ENCODE measurements at regions not wholly inside any gene's neighbourhood (a gene's known extent, or its start where the extent isn't known, plus 50 kb on each side); places are given as distances from the start of the nearest gene placed in this dataset.

DNA sequence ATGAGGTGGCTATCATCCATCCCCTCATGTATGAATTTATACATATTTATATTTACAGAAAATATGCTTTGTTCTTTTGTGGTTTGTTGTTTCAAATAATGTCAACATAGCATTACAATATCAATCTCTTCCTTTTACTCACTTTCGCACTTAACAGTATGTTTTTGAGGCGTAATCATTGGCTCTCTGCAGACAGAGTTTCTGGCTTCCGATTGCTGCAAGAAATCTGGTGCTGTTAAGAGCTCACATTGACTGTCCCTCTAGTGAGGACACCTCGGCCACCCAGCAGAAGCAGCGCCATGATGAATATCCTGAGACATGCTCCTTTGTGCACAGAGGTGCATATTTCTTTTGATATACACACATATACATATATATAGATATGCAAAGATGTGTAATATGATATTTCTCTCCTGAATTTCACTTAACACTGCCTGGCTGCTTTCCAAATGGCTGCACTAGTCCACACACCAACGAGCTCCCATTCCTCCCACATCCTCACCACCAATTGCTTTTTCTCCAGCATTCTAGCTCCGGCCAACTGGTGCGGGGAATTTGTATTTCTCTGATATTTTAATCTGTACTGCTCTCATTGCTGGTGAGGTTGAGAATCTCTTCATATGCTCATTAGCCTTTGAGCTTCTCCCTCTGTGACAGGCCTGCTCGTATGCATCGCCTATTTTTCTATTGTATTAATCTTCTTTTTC, 248.4 kb downstream of the SIPA1L2 start:
- no peak overlapping the region for H3K4me2 ChIP-seq (ENCODE audit: low read length)
- H3K9me3 ChIP-seq (ENCODE audit: control insufficient read depth, insufficient read depth, low read length), result no peaks in the 10 kb centered on the region
- no peaks in the 10 kb centered on the region for H3K4me1 ChIP-seq (ENCODE audit: control insufficient read depth, low read length)
- H3F3A ChIP-seq (ENCODE audit: control insufficient read depth, insufficient read depth), result no peaks in the 10 kb centered on the region
- H3K9me2 ChIP-seq (replicated peaks; ENCODE audit: control insufficient read depth, low read length), result no peaks in the 10 kb centered on the region
- H4K20me1 ChIP-seq (ENCODE audit: control insufficient read depth, insufficient read depth, low read depth, low read length), result no peaks in the 10 kb centered on the region
- no peak overlapping the region for H3K4me3 ChIP-seq (ENCODE audit: low read length)
- H3K27ac ChIP-seq (ENCODE audit: low read depth, low read length), result no peak overlapping the region
- H3K36me3 ChIP-seq (ENCODE audit: control insufficient read depth, low read length), result no peaks in the 10 kb centered on the region
- no peaks in the 10 kb centered on the region for H3K79me2 ChIP-seq (ENCODE audit: control insufficient read depth, low read length)
- TF ChIP-seq, protein P1, sequence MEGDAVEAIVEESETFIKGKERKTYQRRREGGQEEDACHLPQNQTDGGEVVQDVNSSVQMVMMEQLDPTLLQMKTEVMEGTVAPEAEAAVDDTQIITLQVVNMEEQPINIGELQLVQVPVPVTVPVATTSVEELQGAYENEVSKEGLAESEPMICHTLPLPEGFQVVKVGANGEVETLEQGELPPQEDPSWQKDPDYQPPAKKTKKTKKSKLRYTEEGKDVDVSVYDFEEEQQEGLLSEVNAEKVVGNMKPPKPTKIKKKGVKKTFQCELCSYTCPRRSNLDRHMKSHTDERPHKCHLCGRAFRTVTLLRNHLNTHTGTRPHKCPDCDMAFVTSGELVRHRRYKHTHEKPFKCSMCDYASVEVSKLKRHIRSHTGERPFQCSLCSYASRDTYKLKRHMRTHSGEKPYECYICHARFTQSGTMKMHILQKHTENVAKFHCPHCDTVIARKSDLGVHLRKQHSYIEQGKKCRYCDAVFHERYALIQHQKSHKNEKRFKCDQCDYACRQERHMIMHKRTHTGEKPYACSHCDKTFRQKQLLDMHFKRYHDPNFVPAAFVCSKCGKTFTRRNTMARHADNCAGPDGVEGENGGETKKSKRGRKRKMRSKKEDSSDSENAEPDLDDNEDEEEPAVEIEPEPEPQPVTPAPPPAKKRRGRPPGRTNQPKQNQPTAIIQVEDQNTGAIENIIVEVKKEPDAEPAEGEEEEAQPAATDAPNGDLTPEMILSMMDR (IDR thresholded peaks at IDR 0.05; ENCODE audit: low read depth, low read length, poor library complexity, severe bottlenecking), result no peak
- no peak for TF ChIP-seq EZH2phosphoT487 (IDR thresholded peaks at IDR 0.05; ENCODE audit: borderline replicate concordance, low read length)
- no peaks in the 10 kb centered on the region for H3K27me3 ChIP-seq (ENCODE audit: control insufficient read depth, low read length)

DNA sequence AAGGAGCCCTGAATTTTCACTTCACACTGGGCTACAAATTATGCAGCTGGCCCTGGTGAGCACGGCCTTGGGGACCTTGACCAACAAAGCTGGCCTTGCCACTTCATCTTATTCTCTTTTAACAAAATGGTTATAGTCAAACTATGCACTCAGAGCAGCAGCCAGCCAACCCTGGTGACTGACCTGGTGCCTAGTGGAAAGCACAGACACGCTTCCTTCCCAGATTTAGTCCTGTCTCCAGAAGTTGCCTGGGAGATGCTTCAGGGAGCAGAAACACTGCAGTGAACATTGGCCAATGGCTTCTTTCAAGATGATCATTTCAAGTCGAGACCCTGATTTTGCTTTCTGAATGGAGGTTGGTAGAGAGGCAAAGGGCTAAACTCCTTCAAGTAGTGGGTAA, 249.3 kb downstream of the SIPA1L2 start:
- Histone ChIP-seq H3K79me2 (ENCODE audit: control insufficient read depth, low read length) (no peaks in the 10 kb centered on the region), H4K20me1 (ENCODE audit: control insufficient read depth, insufficient read depth, low read depth, low read length) (no peaks in the 10 kb centered on the region), H3K4me3 (ENCODE audit: low read length) (no peak overlapping the region), H3K9me2 (replicated peaks; ENCODE audit: control insufficient read depth, low read length) (no peaks in the 10 kb centered on the region), H3K27ac (ENCODE audit: low read depth, low read length) (no peak overlapping the region), H3K4me2 (ENCODE audit: low read length) (no peak overlapping the region), H3F3A (ENCODE audit: control insufficient read depth, insufficient read depth) (no peaks in the 10 kb centered on the region), H3K4me1 (ENCODE audit: control insufficient read depth, low read length) (no peaks in the 10 kb centered on the region), H3K9me3 (ENCODE audit: control insufficient read depth, insufficient read depth, low read length) (no peaks in the 10 kb centered on the region), H3K36me3 (ENCODE audit: control insufficient read depth, low read length) (no peaks in the 10 kb centered on the region), H3K27me3 (ENCODE audit: control insufficient read depth, low read length) (no peaks in the 10 kb centered on the region)
- no peak for TF ChIP-seq EZH2phosphoT487 (IDR thresholded peaks at IDR 0.05; ENCODE audit: borderline replicate concordance, low read length)
- TF ChIP-seq, protein P1 (IDR thresholded peaks at IDR 0.05; ENCODE audit: low read depth, low read length, poor library complexity, severe bottlenecking), result no peak

DNA sequence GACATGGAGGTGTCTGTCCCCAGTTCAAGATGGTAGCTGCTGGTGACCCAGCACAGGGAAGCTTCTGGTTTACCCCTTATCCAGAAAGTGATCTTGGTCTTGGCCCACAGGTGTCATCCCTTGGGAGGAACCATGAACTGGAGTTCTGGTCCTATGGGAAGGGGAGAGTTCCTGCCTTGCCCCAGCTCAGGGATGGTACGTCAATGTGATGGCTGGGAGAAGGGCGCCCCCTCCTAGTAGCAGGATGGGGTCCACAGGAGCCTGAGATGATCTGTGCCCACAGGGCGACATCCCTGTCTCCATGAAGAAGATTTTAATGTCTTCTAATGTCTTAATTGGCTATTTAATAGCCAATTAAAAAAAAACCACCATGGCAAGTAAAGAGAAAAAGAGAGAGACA, 249.8 kb downstream of the SIPA1L2 start:
- Histone ChIP-seq H3K4me1 (ENCODE audit: control insufficient read depth, low read length) (no peaks in the 10 kb centered on the region), H3K4me2 (ENCODE audit: low read length) (no peak overlapping the region), H3K36me3 (ENCODE audit: control insufficient read depth, low read length) (no peaks in the 10 kb centered on the region), H3K9me2 (replicated peaks; ENCODE audit: control insufficient read depth, low read length) (no peaks in the 10 kb centered on the region), H3K27me3 (ENCODE audit: control insufficient read depth, low read length) (no peaks in the 10 kb centered on the region), H3K79me2 (ENCODE audit: control insufficient read depth, low read length) (no peaks in the 10 kb centered on the region), H3F3A (ENCODE audit: control insufficient read depth, insufficient read depth) (no peaks in the 10 kb centered on the region), H4K20me1 (ENCODE audit: control insufficient read depth, insufficient read depth, low read depth, low read length) (no peaks in the 10 kb centered on the region), H3K4me3 (ENCODE audit: low read length) (no peak overlapping the region), H3K9me3 (ENCODE audit: control insufficient read depth, insufficient read depth, low read length) (no peaks in the 10 kb centered on the region), H3K27ac (ENCODE audit: low read depth, low read length) (no peak overlapping the region)
- TF ChIP-seq, protein P1 (IDR thresholded peaks at IDR 0.05; ENCODE audit: low read depth, low read length, poor library complexity, severe bottlenecking), result no peak
- no peak for TF ChIP-seq EZH2phosphoT487 (IDR thresholded peaks at IDR 0.05; ENCODE audit: borderline replicate concordance, low read length)

Measured in DOHH2 (cell line).